GM19238 (cell line): ENCODE measurements at regions not wholly inside any gene's neighbourhood (a gene's known extent, or its start where the extent isn't known, plus 50 kb on each side); places are given as distances from the start of the nearest gene placed in this dataset.

Experiments
- DNase-seq: peaks from one replicate; pipeline ENCODE4 v3.0.0; 2011; ENCODE audit warnings: low spot score; ENCODE audit not compliant: insufficient read length

DNA sequence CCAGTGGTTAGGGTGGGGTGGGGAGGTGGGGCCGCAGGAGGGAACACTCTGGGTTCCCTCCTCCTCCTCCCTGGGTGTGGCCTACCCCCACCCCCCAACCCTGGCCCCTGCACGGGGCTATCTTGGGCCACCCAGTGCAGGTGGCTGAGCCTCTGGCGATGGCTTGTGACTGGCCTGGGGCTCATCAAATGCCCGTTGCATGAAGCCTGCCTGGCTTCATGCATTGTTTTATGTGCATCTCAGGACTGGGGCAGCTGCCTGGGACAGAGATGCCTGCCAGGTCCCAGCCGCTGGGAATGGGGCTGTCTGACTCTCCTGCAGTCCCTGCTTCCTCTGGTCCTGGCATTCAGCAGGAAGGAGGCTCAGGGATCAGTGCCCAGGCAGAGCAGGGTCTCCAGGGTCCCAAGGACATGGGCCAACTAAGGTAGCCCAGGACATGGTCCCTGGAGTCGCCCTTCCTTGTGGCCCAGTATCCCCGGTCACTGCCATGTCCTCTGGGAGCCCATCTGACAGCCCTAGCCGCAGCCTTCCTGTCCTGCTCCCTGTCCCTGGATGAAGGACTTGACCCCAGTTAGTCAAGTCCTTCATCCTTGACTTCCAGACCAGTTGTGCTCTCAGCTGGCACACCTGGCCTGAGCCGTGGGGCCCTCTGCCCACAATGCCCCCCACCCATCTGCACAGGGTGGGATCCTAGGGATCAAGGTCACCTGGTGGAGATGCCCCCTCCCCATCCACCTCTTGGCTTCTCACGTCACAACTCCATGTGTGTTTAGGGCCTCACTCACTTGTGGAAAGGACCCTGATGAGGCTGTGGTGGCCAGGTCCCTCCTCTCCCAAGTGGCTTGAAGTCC, 112.1 kb upstream of the FGF3 start:
- DNase-seq: no peak

DNA sequence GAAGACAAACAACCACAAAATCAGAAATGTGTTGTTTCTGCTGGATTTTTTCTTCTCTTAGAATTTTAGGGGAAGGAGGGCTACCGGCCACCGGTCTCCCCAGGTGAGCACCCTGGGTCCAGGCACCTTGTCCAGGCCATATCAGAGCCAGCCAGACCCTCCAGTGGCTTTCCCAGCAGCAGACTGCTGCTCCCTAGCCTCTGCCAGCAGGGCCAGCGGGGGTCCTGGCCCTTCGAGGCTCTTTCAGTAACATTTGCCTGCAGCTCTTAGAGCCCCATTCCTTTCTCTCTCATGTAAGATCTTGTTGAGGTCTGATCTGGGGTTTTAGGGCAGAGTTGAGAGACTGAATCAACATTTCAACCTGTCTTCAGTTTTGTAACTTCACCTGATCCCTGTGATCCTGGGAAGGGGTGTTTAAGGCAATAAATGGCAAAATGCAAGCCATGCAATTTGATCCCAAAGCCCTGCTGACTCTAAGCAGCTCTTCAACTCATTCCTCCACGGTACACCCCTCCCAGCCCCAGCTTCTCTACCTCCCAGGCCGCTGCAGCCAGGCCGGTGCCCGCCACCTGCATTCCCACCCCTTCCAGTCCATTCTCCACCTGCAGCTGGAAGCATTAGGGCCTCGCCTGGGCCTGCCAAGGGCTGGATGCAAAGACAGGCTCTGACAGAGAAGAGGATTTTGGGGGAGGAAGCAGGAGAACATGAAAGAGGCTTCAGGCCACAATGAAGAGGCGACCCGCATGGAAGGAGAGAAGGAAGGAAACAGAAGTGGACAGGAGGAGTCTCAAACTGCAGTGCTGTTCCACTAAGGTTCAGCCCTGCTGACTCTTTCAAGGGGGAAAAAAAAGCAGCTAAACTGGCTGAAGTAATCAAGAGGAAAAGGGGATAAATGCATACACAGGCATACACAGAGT, 113.0 kb upstream of the FGF3 start:
- no peak for DNase-seq

- no peak for DNase-seq
These were observed 115.8 kb upstream of the FGF3 start for GRCh38 chr11:69934861-69935494.

DNA sequence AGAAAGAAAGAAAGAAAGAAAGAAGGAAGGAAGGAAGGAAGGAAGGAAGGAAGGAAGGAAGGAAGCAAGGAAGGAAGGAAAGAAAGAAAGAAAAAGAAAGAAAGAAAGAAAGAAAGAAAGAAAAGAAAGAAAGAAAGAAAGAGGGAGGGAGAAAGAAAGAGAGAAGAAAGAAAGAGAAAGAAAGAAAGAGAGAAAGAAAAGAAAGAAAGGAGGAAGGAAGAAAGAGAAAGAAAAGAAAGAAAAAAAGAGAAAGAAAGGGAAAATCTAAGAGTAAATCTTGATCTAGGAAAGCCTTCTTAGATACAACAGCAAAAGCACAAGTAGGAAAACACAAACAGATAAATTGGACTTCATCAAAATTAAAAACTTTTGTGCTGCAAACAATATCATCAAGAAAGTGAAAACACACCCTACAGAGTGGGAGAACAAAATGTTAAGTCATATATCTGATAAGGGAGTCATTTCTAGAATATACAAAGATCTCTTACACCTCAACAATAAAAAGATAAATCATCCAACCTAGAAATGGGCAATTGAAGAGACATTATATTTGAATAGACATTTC, 116.8 kb upstream of the FGF3 start:
- no peak for DNase-seq

- no peak for DNase-seq
These were observed 117.6 kb upstream of the FGF3 start for GRCh38 chr11:69936771-69937170.

- no peak for DNase-seq
These were observed 119.0 kb upstream of the FGF3 start for GRCh38 chr11:69938206-69938605.

DNA sequence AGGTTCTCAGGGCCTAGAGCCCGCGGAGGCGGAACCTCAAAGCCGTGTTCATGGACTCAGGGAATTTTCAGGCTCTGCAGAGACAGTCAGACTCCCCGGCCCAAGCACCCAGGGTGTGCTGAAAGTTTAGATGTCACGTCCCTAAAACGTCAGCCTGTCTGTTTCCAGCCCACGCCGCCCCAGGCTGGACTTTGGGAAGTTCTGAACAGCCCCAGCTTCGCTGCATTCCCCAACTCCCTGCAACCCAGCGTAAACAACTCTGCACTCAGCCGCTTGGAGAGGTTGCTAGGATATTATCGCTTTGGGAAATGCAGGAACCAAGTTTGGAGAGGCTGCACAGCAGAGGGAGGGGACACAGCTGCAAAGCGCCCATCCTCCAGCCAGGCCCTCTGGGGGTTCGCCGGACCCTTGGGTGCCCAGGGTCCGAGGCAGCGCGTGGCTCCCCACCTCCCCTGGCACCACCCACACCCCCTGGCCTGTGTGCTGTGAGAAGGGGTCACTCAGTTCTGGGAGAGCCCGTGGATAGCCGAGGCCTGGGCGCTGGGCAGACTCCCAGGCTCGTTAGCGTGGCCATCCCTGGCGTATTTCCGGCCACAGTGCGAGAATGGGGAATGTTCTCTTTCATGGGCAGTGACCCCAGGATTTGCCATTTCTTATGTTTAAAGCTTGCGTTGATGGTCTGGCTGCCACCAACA, 120.5 kb upstream of the FGF3 start:
- DNase-seq: no peak

- no peak for DNase-seq
These were observed 121.0 kb upstream of the FGF3 start for GRCh38 chr11:69940246-69940610.

DNA sequence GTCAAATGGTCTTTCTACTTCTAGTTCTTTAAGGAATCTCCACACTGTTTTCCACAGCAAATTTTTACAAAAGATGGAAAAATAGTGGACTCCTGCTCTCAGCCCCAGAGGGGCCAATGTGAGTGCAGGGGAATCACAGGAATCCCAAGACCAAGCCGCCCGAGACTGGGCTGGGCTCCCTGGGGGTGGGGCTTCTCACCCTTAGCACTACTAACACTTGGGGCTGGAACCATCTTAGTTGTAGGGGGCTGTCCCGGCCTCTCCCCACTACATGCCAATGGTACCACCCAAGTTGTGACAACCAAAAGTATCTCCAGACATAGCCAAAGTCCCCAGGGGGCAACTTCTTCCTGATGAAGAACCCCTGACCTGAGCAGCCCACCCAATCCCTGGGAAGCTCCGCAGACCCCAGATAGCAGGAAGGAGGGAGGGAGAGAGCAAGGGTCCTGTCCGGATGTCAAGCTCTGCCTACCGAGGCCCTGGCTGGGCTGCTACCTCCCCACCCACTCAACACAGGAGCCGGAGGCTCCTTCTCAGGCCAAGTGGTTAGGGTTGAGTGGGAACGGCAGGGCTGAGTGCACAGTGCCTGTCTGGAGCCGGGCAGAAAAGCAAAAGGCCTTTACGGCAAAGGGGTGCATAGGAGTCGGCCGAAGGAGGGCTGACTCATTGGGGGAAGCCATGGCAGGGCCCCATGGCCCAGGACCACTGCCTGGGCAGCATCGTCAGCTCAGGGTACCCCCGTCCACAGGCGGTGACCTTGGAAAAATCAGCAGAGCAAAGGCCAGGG, 122.5 kb upstream of the FGF3 start:
- no peak for DNase-seq

DNA sequence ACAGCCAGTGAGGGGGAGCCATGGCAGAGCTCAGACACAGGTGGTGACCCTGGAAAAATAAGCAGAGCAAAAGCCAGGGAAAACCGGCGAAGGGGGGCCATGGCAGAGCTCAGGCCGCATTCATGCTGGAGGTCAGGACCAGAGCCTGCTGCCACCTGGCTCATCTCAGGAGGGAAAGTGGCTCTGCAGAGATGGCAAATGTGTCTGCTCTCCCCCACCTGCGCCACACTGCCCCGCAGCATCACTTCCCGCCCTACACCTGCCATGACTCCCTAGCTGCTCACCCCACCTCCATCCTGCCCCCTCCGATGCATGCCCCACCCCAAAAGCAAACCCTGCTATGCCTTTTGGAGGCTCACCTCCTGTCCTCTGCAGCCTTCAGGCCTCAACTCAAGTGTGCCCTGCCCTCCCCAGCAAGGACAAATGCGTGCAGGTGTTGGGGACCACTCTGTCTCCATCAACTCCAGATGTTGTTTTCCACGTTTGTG, 123.2 kb upstream of the FGF3 start:
- no peak for DNase-seq

GRCh38 chr11:69943066-69943465, 123.8 kb upstream of the FGF3 start:
- DNase-seq: no peak

DNA sequence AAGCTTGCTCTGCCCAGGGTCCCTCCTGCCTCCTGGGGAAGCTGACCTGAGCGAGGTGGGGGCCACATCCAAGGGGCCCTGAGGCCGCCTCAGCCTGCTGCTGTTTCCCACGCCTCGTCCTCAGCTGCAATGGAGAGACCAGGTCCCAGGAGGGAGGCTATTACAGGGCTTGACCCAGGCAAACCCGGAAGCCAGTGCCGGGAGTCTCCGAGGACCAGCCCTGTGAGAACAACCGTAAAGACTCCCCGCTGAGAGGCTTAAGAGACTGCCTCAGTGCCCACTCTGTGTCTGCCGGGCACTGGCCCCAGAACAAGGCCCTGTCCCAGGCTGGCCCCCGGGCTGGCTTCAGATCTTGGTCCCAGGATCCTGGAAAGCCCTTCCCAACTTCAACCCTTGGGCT, 124.3 kb upstream of the FGF3 start:
- no peak for DNase-seq

GRCh38 chr11:69944146-69944795, 125.1 kb upstream of the FGF3 start:
- no peak for DNase-seq

- no peak for DNase-seq
These were observed 125.9 kb upstream of the FGF3 start for GRCh38 chr11:69945157-69945556.

DNA sequence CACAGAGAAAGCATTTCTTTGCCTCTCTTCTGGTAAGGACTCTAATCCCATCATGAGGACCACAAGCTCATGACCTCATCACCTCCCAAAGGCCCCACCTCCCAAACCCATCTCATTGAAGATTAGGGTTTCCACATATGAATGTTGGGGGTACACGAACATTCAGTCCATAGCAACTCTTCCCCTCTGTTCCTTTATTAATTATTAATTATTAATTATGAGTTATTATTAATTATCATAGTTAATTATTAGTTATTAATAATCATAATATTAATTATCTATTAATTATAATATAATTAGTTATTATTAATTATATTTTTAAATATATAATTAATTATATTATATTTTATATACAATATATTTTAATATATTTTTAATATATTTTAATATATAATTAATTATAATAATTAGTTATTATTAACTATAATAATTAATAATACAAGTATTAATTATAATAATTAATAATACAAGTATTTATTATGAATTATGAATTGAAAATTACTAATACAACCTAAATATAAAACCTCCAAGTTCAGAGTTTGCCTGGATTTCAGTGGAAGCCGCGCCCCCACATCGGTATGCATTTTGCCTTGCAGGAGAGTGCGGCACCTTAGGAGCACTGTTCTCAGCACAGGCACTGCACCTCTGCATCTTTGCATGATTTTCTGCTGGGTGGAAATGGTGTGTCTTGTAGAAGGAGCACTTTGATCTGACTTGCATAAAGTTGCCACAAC, 128.0 kb upstream of the FGF3 start:
- no peak for DNase-seq

GRCh38 chr11:69947793-69948255, 128.6 kb upstream of the FGF3 start:
- no peak for DNase-seq

DNA sequence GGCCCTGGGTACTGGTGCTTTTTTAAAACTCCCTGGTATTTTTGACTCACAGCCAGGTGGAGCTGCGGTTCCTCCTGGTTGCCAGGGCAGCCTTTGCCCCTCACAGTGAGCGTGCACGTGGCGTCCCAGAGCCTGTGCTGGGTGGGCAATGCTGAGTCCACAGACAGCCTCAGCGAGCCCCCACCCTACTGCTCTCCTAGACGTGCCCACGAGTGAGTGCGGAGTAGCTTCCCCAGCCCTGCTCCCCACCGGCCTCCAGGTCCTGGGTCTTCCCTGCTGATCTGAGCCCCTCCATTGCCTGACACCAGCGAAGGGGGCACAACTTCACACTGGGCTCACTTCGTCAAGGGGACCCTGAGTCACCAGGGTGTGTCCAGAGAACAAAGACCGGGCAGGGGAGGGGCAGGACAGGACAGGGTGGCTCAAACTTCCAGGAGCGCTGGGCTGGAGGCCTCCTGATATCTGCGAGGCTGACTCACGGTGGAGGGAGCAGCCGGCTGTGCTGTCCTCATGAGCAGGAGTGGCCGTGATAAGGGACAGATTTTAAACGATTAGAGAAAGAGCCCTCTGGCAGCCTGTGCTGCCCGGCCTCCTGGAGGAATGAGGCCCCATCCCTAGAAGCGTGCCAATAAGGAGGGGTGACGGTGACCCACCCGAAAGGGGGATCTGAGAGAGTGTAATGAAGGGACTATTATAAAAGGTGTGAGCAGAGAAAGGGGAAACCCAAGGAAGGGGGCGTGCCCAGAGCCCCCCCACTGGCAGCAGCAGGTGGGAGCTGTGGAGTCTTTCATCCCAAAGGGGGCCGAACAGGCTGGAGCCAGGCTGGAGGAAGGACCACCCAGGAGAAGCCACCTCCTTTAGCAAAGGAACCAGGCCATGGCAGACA, 129.3 kb upstream of the FGF3 start:
- no peak for DNase-seq

DNA sequence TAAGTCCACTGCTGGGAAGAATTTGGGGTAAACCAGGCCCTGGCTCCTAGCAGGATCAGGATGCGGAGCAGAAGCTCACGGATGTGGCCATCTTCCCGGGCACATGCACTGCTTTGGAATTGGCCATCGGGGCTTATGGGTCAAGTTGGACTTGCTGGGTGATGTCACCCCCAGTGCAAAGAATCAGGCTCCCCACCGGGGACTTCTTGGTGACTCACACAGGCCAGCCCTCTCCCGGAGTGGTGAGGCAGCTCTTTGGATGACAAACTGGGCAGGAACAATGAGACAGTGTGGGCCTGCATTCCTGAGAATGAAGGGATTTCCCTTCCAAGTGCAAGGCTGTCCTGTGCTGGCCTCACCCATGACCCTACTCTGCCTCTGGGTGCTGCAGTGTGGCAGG, 128.8 kb upstream of the ANO1 start:
- DNase-seq: no peak
